Esophagus muscularis mucosa (tissue), 4 donors: ENCODE measurements at regions not wholly inside any gene's neighbourhood (a gene's known extent, or its start where the extent isn't known, plus 50 kb on each side); places are given as distances from the start of the nearest gene placed in this dataset.

Source experiments
- DNase-seq: peaks from one replicate; pipeline ENCODE4 v3.0.0-alpha.2; 2017; ENCODE audit errors: extremely low spot score
- H3K27ac ChIP-seq, 4 donors: fragments of 200-600 bp; sonication (generic); replicated peaks in 1 of 4; 1 replicate in 3 of 4; 2 replicates in 1 of 4; pipeline ENCODE4 v1.5.1; 2016 to 2019; ENCODE audit warnings: mild to moderate bottlenecking in 1 of 4
- H3K27me3 ChIP-seq, 4 donors: fragments of 200-600 bp; sonication (generic); one replicate each; pipeline versions ENCODE4 v1.5.1 to v1.6.0; 2016 to 2019
- H3K36me3 ChIP-seq, 4 donors: fragments of 200-600 bp; sonication (generic); one replicate each; pipeline ENCODE4 v1.5.1; 2016 to 2019
- H3K4me1 ChIP-seq, 4 donors: fragments of 200-600 bp; sonication (generic); one replicate each; pipeline ENCODE4 v1.5.1; 2016 to 2019
- H3K4me3 ChIP-seq, 4 donors: fragments of 200-600 bp; sonication (generic); 1 replicate in 2 of 4; 2 replicates in 2 of 4; pipeline ENCODE4 v1.5.1; 2016 to 2019; ENCODE audit warnings: mild to moderate bottlenecking in 4 of 4, moderate library complexity in 1 of 4
- H3K9me3 ChIP-seq, 4 donors: fragments of 200-600 bp; sonication (generic); 1 replicate in 3 of 4; 2 replicates in 1 of 4; pipeline ENCODE4 v1.5.1; 2016 to 2019
- CTCF ChIP-seq, 3 experiments: fragments of 200-600 bp in 2 of 3; fragments of 450-650 bp in 1 of 3; sonication (generic) in 2 of 3; IDR thresholded peaks; one replicate each; pipeline ENCODE4 v1.5.1; 2017 to 2019; ENCODE audit warnings: antibody characterized with exemption in 3 of 3, mild to moderate bottlenecking in 2 of 3, moderate library complexity in 1 of 3
- EP300 ChIP-seq: sonication (generic); formaldehyde crosslinking; IDR thresholded peaks from one replicate; pipeline ENCODE4 v1.6.1; 2017; ENCODE audit warnings: antibody characterized with exemption
- POLR2A ChIP-seq: fragments of 450-650 bp; IDR thresholded peaks from one replicate; pipeline ENCODE4 v1.6.1; 2017; ENCODE audit warnings: antibody characterized with exemption, moderate library complexity, mild to moderate bottlenecking, low read depth
- POLR2AphosphoS5 ChIP-seq, 2 donors: sonication (generic); formaldehyde crosslinking; IDR thresholded peaks; one replicate each; pipeline ENCODE4 v1.6.1; 2017; ENCODE audit warnings: antibody characterized with exemption in 2 of 2
- WGBS: methylation state at CpG from one replicate; pipeline ENCODE4 v1.1.5; 2018; 5-methylcytosine and 5-hydroxymethylcytosine counted together
- intact Hi-C: fragments of 100-400 bp; cut with DNase I; formaldehyde crosslinking; loops from one replicate; pipeline ENCODE4 v1.15.1; 2023

GRCh38 chr2:85954590-85955458 is 66.0 kb upstream of the ST3GAL5 start:
- Histone ChIP-seq H3K4me1 (peaks cover 0 to 15% (median 11%) of the 10 kb centered on the region in 4 donors), H3K27me3 (no peaks in the 10 kb centered on the region), H3K36me3 (no peaks in the 10 kb centered on the region), H3K4me3 (no peak overlapping the region), H3K27ac (no peak overlapping the region), H3K9me3 (no peaks in the 10 kb centered on the region)
- no peak for DNase-seq
- WGBS = 83% methylated on average over 10 of the region's 10 CpGs
- intact Hi-C loops = no loop called here
- TF ChIP-seq POLR2AphosphoS5 (IDR thresholded peaks at IDR 0.05) = no peak
- TF ChIP-seq POLR2A = no peak
- TF ChIP-seq EP300 = no peak
- no peak for TF ChIP-seq CTCF (IDR thresholded peaks at IDR 0.05)

- H3K36me3 ChIP-seq = no peaks in the 10 kb centered on the region
- TF ChIP-seq EP300 = no peak
- TF ChIP-seq CTCF (IDR thresholded peaks at IDR 0.05) = no peak
- TF ChIP-seq POLR2AphosphoS5 (IDR thresholded peaks at IDR 0.05) = no peak
- TF ChIP-seq POLR2A = no peak
- 93% methylated on average over 4 of the region's 4 CpGs for WGBS
- DNase-seq = no peak
- intact Hi-C loops = no loop called here
- no peaks in the 10 kb centered on the region for H3K9me3 ChIP-seq
- H3K27me3 ChIP-seq = no peaks in the 10 kb centered on the region
- no peak overlapping the region for H3K4me3 ChIP-seq
- H3K27ac ChIP-seq = no peak overlapping the region
- H3K4me1 ChIP-seq = peaks cover 0 to 15% (median 12%) of the 10 kb centered on the region in 4 donors
Measured at GRCh38 chr2:85954192-85954589, 65.4 kb upstream of the ST3GAL5 start.

- Histone ChIP-seq H3K4me3 (no peak overlapping the region), H3K9me3 (no peaks in the 10 kb centered on the region), H3K4me1 (peaks cover 0 to 15% (median 12%) of the 10 kb centered on the region in 4 donors), H3K27me3 (no peaks in the 10 kb centered on the region), H3K36me3 (no peaks in the 10 kb centered on the region), H3K27ac (no peak overlapping the region)
- 57% methylated on average over 5 of the region's 5 CpGs for WGBS
- intact Hi-C loops = no loop called here
- no peak for DNase-seq
- TF ChIP-seq POLR2A = no peak
- TF ChIP-seq EP300 = no peak
- no peak for TF ChIP-seq CTCF (IDR thresholded peaks at IDR 0.05)
- TF ChIP-seq POLR2AphosphoS5 (IDR thresholded peaks at IDR 0.05) = no peak
Measured at GRCh38 chr2:85953476-85953875, 64.7 kb upstream of the ST3GAL5 start.

- H3K36me3 ChIP-seq = no peaks in the 10 kb centered on the region
- H3K4me1 ChIP-seq = peaks cover 0 to 15% (median 12%) of the 10 kb centered on the region in 4 donors
- no peaks in the 10 kb centered on the region for H3K27me3 ChIP-seq
- H3K4me3 ChIP-seq = no peak overlapping the region
- no peak for TF ChIP-seq CTCF (IDR thresholded peaks at IDR 0.05)
- no peak for TF ChIP-seq EP300
- TF ChIP-seq POLR2A = no peak
- TF ChIP-seq POLR2AphosphoS5 (IDR thresholded peaks at IDR 0.05) = no peak
- intact Hi-C loops = no loop called here
- DNase-seq = no peak
- no peak overlapping the region for H3K27ac ChIP-seq
- H3K9me3 ChIP-seq = peaks cover 0 to 7% (median 1%) of the 10 kb centered on the region in 4 donors
- WGBS = 87% methylated on average over 8 of the region's 8 CpGs
Measured at GRCh38 chr2:85952196-85952734, 63.5 kb upstream of the ST3GAL5 start.
